GM12873 (cell line): ENCODE measurements at regions not wholly inside any gene's neighbourhood (a gene's known extent, or its start where the extent isn't known, plus 50 kb on each side); places are given as distances from the start of the nearest gene placed in this dataset.

Experiments used
- CTCF ChIP-seq: IDR thresholded peaks from 2 replicates; pipeline ENCODE4 v1.5.1; 2012; ENCODE audit warnings: low read depth, mild to moderate bottlenecking, moderate library complexity, low read length, control low read depth; ENCODE audit not compliant: insufficient read depth; ENCODE audit errors: missing control alignments

DNA sequence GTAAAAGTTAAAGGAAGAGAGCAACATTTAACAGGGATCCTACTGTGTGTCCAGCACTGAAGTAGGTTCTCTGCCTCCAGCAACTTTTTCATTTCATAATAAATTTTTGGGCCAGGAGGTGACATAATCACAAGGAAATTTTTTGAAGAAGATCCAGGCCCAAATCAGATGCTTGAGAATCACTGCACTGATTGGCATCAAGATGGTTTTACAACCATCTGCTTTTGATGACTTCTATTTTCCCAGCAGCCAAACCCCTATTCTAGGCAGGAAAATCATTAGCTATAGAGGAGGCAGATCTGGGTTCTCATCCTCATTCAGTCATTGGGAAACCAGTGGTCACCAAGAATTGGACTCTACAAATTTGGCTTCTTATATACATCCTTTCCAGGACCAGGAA lies 79.0 kb downstream of the ARL4A start:
- TF ChIP-seq CTCF, result no peak

- TF ChIP-seq CTCF, result no peak
Observed at GRCh38 chr7:12768948-12769347, 81.5 kb downstream of the ARL4A start.

GRCh38 chr7:12769444-12769843 lies 82.0 kb downstream of the ARL4A start:
- no peak for TF ChIP-seq CTCF

- TF ChIP-seq CTCF, result no peak
Observed at GRCh38 chr7:12770227-12770975, 83.0 kb downstream of the ARL4A start.

DNA sequence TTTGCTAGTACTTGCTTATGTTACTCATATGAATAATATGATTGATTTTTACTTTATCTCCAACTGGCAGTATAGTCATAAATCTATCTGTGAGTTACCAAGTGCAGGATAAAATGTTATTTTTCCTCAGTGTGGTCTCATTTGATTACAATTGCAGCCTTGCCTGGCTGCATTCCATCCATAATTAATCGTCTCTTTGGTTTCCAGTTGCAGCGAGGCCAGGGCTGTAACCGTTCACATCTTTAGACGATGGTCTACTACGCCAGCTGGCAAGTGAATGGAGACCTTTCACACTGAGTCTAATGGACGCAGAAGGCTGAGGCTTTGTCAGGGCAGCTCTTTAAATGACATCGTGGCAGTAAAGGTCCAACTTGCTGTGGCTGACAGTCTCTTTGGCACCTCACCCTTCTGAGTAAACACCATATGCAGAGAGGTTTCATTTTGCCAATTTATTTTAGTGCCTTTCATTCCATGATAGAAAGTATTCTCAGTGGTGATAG lies 84.0 kb downstream of the ARL4A start:
- no peak for TF ChIP-seq CTCF

DNA sequence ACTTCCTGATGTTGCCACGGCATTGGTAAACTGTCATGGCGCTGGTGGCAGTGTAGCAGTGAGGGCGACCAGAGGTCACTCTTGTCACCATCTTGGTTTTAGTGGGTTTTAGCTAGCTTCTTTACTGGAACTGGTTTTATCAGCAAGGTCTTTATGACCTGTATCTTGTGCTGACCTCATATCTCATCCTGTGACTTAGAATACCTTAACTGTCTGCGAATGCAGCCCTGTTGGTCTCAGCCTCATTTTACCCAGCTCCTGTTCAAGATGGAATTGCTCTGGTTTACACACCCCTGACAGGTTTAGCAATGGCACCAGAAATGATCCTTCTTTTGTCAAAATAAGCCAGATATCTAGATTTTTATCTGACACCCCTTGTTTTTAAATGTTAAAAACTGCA lies 85.3 kb downstream of the ARL4A start:
- TF ChIP-seq CTCF, result no peak

GRCh38 chr7:12777257-12777656 lies 89.8 kb downstream of the ARL4A start:
- no peak for TF ChIP-seq CTCF

GRCh38 chr7:12779947-12780346 lies 92.5 kb downstream of the ARL4A start:
- TF ChIP-seq CTCF, result no peak
